CD4-positive, alpha-beta T cell treated with Interleukin-12 subunit alpha and Interleukin-12 subunit beta, for 1 hour (primary cell): ENCODE measurements at regions not wholly inside any gene's neighbourhood (a gene's known extent, or its start where the extent isn't known, plus 50 kb on each side); places are given as distances from the start of the nearest gene placed in this dataset.

ENCODE experiments used
- DNase-seq: peaks from one replicate; pipeline ENCODE4 v3.0.0-alpha.2; 2020

GRCh38 chr22:49024775-49025440 lies 802.8 kb downstream of the BRD1 start:
- DNase-seq, result no peak

GRCh38 chr22:49023879-49024774 lies 803.5 kb downstream of the BRD1 start:
- DNase-seq, result no peak

- DNase-seq, result no peak
Observed at GRCh38 chr22:49023161-49023878, 804.4 kb downstream of the BRD1 start.

GRCh38 chr22:49022816-49023160 lies 804.9 kb downstream of the BRD1 start:
- DNase-seq, result no peak

GRCh38 chr22:49021926-49022815 lies 805.5 kb downstream of the BRD1 start:
- no peak for DNase-seq

- no peak for DNase-seq
Observed at GRCh38 chr22:49021131-49021925, 806.3 kb downstream of the BRD1 start.

- DNase-seq, result no peak
Observed at GRCh38 chr22:49019737-49020713, 807.6 kb downstream of the BRD1 start.

- DNase-seq, result no peak
Observed at GRCh38 chr22:49018601-49019000, 809.1 kb downstream of the BRD1 start.

GRCh38 chr22:49017482-49018329 lies 810.0 kb downstream of the BRD1 start:
- no peak for DNase-seq

GRCh38 chr22:49016909-49017481 lies 810.7 kb downstream of the BRD1 start:
- no peak for DNase-seq

- no peak for DNase-seq
Observed at GRCh38 chr22:49015993-49016908, 811.4 kb downstream of the BRD1 start.

GRCh38 chr22:49015459-49015858 lies 812.2 kb downstream of the BRD1 start:
- DNase-seq, result no peak

GRCh38 chr22:49014227-49015201 lies 813.2 kb downstream of the BRD1 start:
- no peak for DNase-seq

- no peak for DNase-seq
Observed at GRCh38 chr22:49013707-49014106, 814.0 kb downstream of the BRD1 start.

- no peak for DNase-seq
Observed at GRCh38 chr22:49012712-49013395, 814.8 kb downstream of the BRD1 start.
